GM12873 (cell line): ENCODE measurements at regions not wholly inside any gene's neighbourhood (a gene's known extent, or its start where the extent isn't known, plus 50 kb on each side); places are given as distances from the start of the nearest gene placed in this dataset.

ENCODE experiments used
- TF ChIP-seq, protein P1 (sequence below): IDR thresholded peaks from 2 replicates; pipeline ENCODE4 v1.5.1; 2012; ENCODE audit warnings: low read depth, mild to moderate bottlenecking, moderate library complexity, low read length, control low read depth; ENCODE audit not compliant: insufficient read depth; ENCODE audit errors: missing control alignments

- TF ChIP-seq, protein P1, sequence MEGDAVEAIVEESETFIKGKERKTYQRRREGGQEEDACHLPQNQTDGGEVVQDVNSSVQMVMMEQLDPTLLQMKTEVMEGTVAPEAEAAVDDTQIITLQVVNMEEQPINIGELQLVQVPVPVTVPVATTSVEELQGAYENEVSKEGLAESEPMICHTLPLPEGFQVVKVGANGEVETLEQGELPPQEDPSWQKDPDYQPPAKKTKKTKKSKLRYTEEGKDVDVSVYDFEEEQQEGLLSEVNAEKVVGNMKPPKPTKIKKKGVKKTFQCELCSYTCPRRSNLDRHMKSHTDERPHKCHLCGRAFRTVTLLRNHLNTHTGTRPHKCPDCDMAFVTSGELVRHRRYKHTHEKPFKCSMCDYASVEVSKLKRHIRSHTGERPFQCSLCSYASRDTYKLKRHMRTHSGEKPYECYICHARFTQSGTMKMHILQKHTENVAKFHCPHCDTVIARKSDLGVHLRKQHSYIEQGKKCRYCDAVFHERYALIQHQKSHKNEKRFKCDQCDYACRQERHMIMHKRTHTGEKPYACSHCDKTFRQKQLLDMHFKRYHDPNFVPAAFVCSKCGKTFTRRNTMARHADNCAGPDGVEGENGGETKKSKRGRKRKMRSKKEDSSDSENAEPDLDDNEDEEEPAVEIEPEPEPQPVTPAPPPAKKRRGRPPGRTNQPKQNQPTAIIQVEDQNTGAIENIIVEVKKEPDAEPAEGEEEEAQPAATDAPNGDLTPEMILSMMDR = no peak
Observed at GRCh38 chr3:159168788-159169187, 366.9 kb downstream of the MFSD1 start.

DNA sequence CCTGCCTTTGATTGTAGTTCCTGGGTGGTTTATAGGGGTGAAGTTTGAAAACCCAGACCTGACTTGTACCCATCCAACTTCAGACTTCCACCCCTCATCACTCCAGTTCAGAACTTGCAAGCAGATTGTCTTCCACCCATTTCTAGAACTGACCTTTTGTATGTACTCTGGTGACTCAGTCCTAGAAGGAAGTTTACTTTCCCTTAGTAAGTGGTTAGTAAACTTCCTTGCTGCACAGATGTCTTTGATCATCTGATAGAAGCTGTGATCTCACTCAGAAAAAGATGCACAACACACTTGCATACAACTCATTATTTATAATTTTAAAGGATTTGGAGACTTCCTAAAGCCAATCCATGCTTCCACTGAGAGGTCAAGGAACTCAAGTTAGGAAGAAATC is 368.0 kb downstream of the MFSD1 start:
- TF ChIP-seq, protein P1 = no peak

DNA sequence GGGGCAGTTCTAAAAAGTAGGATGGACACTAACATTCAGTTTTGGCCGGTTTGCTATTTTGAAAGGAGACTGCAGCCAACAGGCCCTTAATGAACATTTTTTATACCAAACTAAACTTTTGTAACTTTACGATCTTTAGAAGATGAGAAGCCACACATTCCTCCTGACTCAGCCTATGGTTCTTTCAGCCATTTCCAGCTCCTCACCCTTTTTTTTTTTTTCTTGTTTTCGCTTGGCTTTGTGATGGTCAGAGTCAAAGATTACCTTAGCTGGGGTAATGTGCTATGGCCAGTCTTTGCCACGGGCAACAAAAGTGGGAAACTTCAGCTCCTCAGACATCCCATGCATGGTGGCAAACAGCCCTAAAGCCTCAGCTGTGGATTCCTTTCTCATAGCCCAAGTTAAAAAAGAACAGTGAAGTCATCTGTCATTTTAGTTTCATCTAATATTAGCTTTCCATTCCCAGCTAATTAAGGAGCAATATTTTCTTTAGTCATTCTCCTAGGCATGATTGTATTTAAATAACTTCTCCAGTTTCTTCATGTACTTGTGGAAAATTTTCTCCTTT is 368.7 kb downstream of the MFSD1 start:
- TF ChIP-seq, protein P1 = no peak

DNA sequence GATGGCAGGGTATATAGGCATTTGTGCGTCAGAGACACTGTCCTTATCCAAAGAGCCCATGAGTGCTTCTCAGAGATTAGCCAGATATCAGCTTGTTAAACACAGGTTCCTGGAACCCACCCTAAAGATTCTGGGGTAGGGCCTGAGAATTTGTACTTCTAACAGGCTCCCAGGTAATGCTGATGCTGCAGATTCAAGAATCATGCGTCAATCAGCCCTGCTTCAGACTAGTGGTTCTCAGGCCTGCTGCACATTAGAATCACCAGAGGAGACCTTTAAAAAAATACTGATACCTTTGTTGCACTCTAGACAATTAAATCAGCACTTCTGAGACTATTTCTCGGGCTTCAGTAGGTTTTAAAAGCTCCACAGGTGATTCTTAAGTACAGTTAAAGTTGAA is 369.5 kb downstream of the MFSD1 start:
- TF ChIP-seq, protein P1 = no peak

- TF ChIP-seq, protein P1 = no peak
Observed at GRCh38 chr3:159172473-159172872, 370.6 kb downstream of the MFSD1 start.

DNA sequence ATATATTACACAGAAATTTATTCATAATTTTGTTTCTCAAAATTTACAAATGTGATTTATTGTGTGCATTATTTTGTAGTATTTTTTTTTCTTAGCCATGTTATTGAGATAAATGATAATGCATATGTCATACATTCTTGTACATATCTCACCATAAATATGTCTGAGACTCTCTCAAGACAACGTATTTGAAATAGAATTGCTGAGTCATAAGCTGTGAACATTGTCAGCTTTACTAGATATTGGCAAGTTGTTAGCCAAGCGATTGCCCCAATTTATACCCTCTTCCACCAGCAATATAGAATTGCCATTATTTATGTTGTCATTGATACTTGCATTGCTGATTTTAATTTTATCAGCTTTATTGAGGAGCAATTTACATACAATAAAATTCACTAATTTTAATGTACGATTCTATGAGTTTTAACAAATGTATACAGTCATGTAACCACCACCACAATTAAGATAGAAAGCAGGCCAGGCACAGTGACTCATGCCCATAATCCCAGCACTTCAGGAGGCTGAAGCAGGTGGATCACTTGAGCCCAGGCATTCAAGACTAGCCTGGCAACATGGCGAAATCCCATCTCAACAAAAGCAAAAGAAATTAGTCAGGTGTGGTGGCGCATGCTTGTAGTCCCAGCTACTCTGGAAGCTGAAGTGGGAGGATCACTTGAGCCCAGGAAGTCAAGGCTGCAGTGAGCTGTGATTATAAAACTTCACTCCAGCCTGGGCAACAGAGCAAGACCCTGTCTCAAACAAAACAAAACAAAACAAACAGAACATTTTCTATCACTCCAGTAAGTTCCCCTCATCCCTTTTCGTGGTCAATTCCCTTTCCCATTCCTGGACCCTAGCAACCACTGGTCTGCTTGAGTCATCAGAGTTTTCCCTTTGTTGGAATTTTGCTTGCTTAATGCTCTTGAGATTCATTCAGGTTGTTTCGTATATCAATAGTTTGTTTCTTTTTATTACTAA is 373.1 kb downstream of the MFSD1 start:
- TF ChIP-seq, protein P1 = no peak

DNA sequence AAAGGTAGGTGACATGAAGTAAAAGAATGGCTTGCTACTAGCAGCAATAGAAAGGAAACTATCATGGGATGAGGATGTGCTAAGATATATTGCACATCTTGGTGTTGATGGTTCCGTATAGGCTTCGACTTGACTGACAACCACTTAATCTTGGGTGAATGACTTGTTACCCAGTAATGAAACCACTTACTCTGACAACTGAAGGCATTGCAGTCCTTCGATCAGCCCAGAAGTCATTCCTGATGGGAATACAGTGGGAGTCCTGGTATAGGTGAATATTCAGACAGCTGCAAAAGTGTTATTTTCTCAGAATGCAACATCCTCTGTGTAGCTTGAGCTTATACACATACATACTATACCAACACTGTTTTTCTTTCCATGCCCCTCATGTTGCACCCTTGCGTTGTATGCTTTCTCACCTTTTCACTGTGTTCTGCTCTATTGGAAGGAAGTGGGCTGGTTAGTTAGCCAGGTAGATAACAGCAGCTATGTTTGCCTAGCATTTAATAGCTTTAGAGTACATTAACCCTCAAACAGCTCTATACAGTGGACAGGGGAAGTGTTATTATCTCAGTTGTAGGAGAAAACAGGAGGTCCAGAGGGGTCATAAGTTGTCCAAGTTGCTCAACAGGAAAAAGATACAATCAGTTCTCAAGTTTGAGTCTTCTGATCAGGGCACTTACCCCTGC is 376.5 kb downstream of the MFSD1 start:
- TF ChIP-seq, protein P1 = no peak
